ENCODE measurements at regions not wholly inside any gene's neighbourhood (a gene's known extent, or its start where the extent isn't known, plus 50 kb on each side); places are given as distances from the start of the nearest gene placed in this dataset.

- TF ChIP-seq, protein P1, sequence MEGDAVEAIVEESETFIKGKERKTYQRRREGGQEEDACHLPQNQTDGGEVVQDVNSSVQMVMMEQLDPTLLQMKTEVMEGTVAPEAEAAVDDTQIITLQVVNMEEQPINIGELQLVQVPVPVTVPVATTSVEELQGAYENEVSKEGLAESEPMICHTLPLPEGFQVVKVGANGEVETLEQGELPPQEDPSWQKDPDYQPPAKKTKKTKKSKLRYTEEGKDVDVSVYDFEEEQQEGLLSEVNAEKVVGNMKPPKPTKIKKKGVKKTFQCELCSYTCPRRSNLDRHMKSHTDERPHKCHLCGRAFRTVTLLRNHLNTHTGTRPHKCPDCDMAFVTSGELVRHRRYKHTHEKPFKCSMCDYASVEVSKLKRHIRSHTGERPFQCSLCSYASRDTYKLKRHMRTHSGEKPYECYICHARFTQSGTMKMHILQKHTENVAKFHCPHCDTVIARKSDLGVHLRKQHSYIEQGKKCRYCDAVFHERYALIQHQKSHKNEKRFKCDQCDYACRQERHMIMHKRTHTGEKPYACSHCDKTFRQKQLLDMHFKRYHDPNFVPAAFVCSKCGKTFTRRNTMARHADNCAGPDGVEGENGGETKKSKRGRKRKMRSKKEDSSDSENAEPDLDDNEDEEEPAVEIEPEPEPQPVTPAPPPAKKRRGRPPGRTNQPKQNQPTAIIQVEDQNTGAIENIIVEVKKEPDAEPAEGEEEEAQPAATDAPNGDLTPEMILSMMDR (tag by site-specific recombination; IDR thresholded peaks at IDR 0.05), result no peak
- TF ChIP-seq ZNF239 (tag by site-specific recombination; IDR thresholded peaks at IDR 0.05), result no peak
- no peak for TF ChIP-seq ZBTB11 (tag by site-specific recombination; conservative IDR thresholded peaks at IDR 0.05; ENCODE audit: low read depth)
- no peak for TF ChIP-seq ZNF580 (tag by site-specific recombination; IDR thresholded peaks at IDR 0.05)
- TF ChIP-seq OVOL3 (tag by site-specific recombination; IDR thresholded peaks at IDR 0.05), result no peak
- TF ChIP-seq ZNF777 (tag by site-specific recombination; IDR thresholded peaks at IDR 0.05; ENCODE audit: borderline replicate concordance), result no peak
- no peak for TF ChIP-seq SETDB1 (IDR thresholded peaks at IDR 0.05; ENCODE audit: insufficient read length, low read length)
- TF ChIP-seq ZNF10 (tag by site-specific recombination; IDR thresholded peaks at IDR 0.05), result no peak
These were observed 512.2 kb downstream of the SLC16A7 start for GRCh38 chr12:60107992-60108391.

All from HEK293 (cell line).